HEK293 (cell line): ENCODE measurements at regions not wholly inside any gene's neighbourhood (a gene's known extent, or its start where the extent isn't known, plus 50 kb on each side); places are given as distances from the start of the nearest gene placed in this dataset.

Source experiments
- CTCF ChIA-PET: fragments of 350-600 bp; formaldehyde crosslinking; extraction: SDS; loops from one replicate; lab custom pipeline; 2021; ENCODE audit warnings: antibody characterized with exemption; lab: Yijun Ruan, JAX
- POLR2A ChIA-PET: fragments of 300-600 bp; formaldehyde crosslinking; extraction: SDS; loops from one replicate; lab custom pipeline; 2020; ENCODE audit warnings: antibody characterized with exemption, inconsistent platforms; lab: Yijun Ruan, JAX
- H3K27ac ChIP-seq: fragments of 200-500 bp; sonication (Bioruptor generic); 2 replicates; pipeline ENCODE4 v1.5.1; 2014; ENCODE audit warnings: low read depth, low read length, control low read depth, inconsistent platforms; ENCODE audit errors: extremely low read depth
- H3K36me3 ChIP-seq, 2 experiments: fragments of 200-500 bp in 1 of 2; sonication (Bioruptor generic) in 1 of 2; 1 replicate in 1 of 2; 2 replicates in 1 of 2; pipeline ENCODE4 v1.5.1; 2014 to 2017; ENCODE audit warnings: inconsistent platforms in 2 of 2, low read length in 2 of 2; ENCODE audit not compliant: control insufficient read depth in 2 of 2, insufficient read depth in 1 of 2
- H3K4me1 ChIP-seq: fragments of 200-500 bp; sonication (Bioruptor generic); 2 replicates; pipeline ENCODE4 v1.5.1; 2014; ENCODE audit warnings: mild to moderate bottlenecking, low read length, inconsistent platforms; ENCODE audit not compliant: control insufficient read depth, insufficient read depth
- H3K4me3 ChIP-seq: 2 replicates; pipeline ENCODE4 v1.5.1; 2011; ENCODE audit warnings: low read depth, mild to moderate bottlenecking, control low read depth, low read length, moderate library complexity
- H3K9me3 ChIP-seq: fragments of 200-500 bp; sonication (Bioruptor generic); 2 replicates; pipeline ENCODE4 v1.5.1; 2014; ENCODE audit warnings: low read depth, low read length, inconsistent platforms; ENCODE audit not compliant: control insufficient read depth, insufficient read depth
- HOXA7 ChIP-seq: sonication (generic); formaldehyde crosslinking; IDR thresholded peaks from 2 replicates; pipeline ENCODE4 v1.8.1; 2022; ENCODE audit warnings: missing genetic modification reagents, borderline replicate concordance
- IKZF3 ChIP-seq: fragments of 450-650 bp; IDR thresholded peaks from 2 replicates; pipeline ENCODE4 v1.5.0; 2018; ENCODE audit warnings: missing biosample characterization, mild to moderate bottlenecking, missing genetic modification characterization, moderate library complexity
- INSM2 ChIP-seq: fragments of 450-650 bp; formaldehyde crosslinking; IDR thresholded peaks from 2 replicates; pipeline ENCODE4 v1.5.1; 2016; ENCODE audit warnings: missing biosample characterization, missing genetic modification characterization
- KLF9 ChIP-seq: fragments of 450-650 bp; formaldehyde crosslinking; IDR thresholded peaks from 2 replicates; pipeline ENCODE4 v1.5.1; 2016; ENCODE audit warnings: missing biosample characterization, missing genetic modification characterization, low read depth
- PBX3 ChIP-seq: sonication (generic); formaldehyde crosslinking; IDR thresholded peaks from 2 replicates; pipeline ENCODE4 v1.8.1; 2022; ENCODE audit warnings: mild to moderate bottlenecking, moderate library complexity, missing genetic modification reagents
- PRDM6 ChIP-seq: fragments of 450-650 bp; formaldehyde crosslinking; IDR thresholded peaks from 2 replicates; pipeline ENCODE4 v1.5.1; 2017; ENCODE audit warnings: missing biosample characterization, missing genetic modification characterization
- SALL2 ChIP-seq: fragments of 450-650 bp; formaldehyde crosslinking; IDR thresholded peaks from 2 replicates; pipeline ENCODE4 v1.5.0; 2017; ENCODE audit warnings: missing biosample characterization, mild to moderate bottlenecking, missing genetic modification characterization, borderline replicate concordance
- ZBTB20 ChIP-seq: fragments of 450-650 bp; formaldehyde crosslinking; IDR thresholded peaks from 2 replicates; pipeline ENCODE4 v1.5.1; 2016; ENCODE audit warnings: missing biosample characterization, missing genetic modification characterization
- ZBTB7A ChIP-seq: fragments of 450-650 bp; formaldehyde crosslinking; IDR thresholded peaks from 2 replicates; pipeline ENCODE4 v1.5.1; 2016; ENCODE audit warnings: low read depth, missing biosample characterization, missing genetic modification characterization
- ZEB2 ChIP-seq: fragments of 450-650 bp; formaldehyde crosslinking; IDR thresholded peaks from 2 replicates; pipeline ENCODE4 v1.5.1; 2016; ENCODE audit warnings: missing biosample characterization, missing genetic modification characterization
- ZNF121 ChIP-seq: fragments of 450-650 bp; formaldehyde crosslinking; IDR thresholded peaks from 2 replicates; pipeline ENCODE4 v1.5.1; 2016; ENCODE audit warnings: missing biosample characterization, missing genetic modification characterization
- ZNF138 ChIP-seq: fragments of 450-650 bp; formaldehyde crosslinking; IDR thresholded peaks from 2 replicates; pipeline ENCODE4 v1.5.1; 2016; ENCODE audit warnings: missing biosample characterization, missing genetic modification characterization, borderline replicate concordance
- ZNF157 ChIP-seq: fragments of 450-650 bp; formaldehyde crosslinking; IDR thresholded peaks from 2 replicates; pipeline ENCODE4 v1.5.1; 2016; ENCODE audit warnings: missing biosample characterization, missing genetic modification characterization
- ZNF18 ChIP-seq: fragments of 450-650 bp; formaldehyde crosslinking; IDR thresholded peaks from 2 replicates; pipeline ENCODE4 v1.5.1; 2016; ENCODE audit warnings: missing biosample characterization, missing genetic modification characterization
- ZNF184 ChIP-seq: fragments of 450-650 bp; IDR thresholded peaks from 2 replicates; pipeline ENCODE4 v1.5.1; 2018; ENCODE audit warnings: missing biosample characterization, mild to moderate bottlenecking, missing genetic modification characterization
- ZNF391 ChIP-seq: fragments of 450-650 bp; formaldehyde crosslinking; IDR thresholded peaks from 2 replicates; pipeline ENCODE4 v1.5.1; 2016; ENCODE audit warnings: low read depth, missing biosample characterization, missing genetic modification characterization, borderline replicate concordance
- ZNF548 ChIP-seq: fragments of 450-650 bp; formaldehyde crosslinking; IDR thresholded peaks from 2 replicates; pipeline ENCODE4 v1.5.1; 2016; ENCODE audit warnings: missing biosample characterization, missing genetic modification characterization
- ZNF677 ChIP-seq: fragments of 450-650 bp; IDR thresholded peaks from 2 replicates; pipeline ENCODE4 v1.5.0; 2018; ENCODE audit warnings: missing biosample characterization, mild to moderate bottlenecking, missing genetic modification characterization, moderate library complexity
- ZNF701 ChIP-seq: fragments of 450-650 bp; formaldehyde crosslinking; IDR thresholded peaks from 2 replicates; pipeline ENCODE4 v1.5.1; 2016; ENCODE audit warnings: missing biosample characterization, missing genetic modification characterization
- ZNF768 ChIP-seq: fragments of 450-650 bp; formaldehyde crosslinking; IDR thresholded peaks from 2 replicates; pipeline ENCODE4 v1.5.1; 2018; ENCODE audit warnings: missing biosample characterization, mild to moderate bottlenecking, missing genetic modification characterization
- ZNF785 ChIP-seq: fragments of 450-650 bp; formaldehyde crosslinking; IDR thresholded peaks from 2 replicates; pipeline ENCODE4 v1.5.1; 2016; ENCODE audit warnings: missing biosample characterization, missing genetic modification characterization
- TF ChIP-seq, protein P1 (sequence below): fragments of 450-650 bp; formaldehyde crosslinking; IDR thresholded peaks from 2 replicates; pipeline ENCODE4 v1.5.1; 2016; ENCODE audit warnings: missing biosample characterization, missing genetic modification characterization
- TF ChIP-seq, protein P2 (sequence below): fragments of 450-650 bp; formaldehyde crosslinking; IDR thresholded peaks from 2 replicates; pipeline ENCODE4 v1.5.1; 2016; ENCODE audit warnings: missing biosample characterization, missing genetic modification characterization

DNA sequence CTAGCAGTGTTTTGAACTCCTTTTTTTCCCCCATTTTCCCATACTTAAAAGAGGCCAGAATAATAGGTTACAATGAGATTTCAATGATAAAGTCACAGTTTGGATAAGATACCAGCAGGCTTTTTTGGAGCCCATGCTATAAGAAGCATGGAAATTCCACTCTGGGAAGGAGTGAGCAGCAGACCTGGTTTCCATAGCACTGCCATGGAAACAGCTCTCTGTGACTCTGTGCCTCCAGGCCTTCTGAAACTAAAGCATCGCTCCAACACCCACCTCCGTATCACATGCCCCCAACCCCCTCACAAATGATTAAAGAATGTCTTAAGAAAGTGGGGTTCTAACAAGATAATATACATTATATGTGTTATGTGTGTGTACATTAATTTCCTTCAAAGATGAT lies 165.0 kb downstream of the GRIN2B start (continued):
- no peak for TF ChIP-seq PRDM6 (tag by site-specific recombination)
- no peak for TF ChIP-seq ZNF184 (tag by site-specific recombination)
- no peak for TF ChIP-seq ZNF18 (tag by site-specific recombination)
- TF ChIP-seq ZBTB7A (tag by site-specific recombination), result no peak
- TF ChIP-seq ZNF785 (tag by site-specific recombination), result no peak
- no peak for TF ChIP-seq ZEB2 (tag by site-specific recombination)
- TF ChIP-seq SALL2, result no peak
- no peak for TF ChIP-seq ZNF548 (tag by site-specific recombination)
- no peak for TF ChIP-seq KLF9 (tag by site-specific recombination)
- no peak for TF ChIP-seq ZNF121 (tag by site-specific recombination)
- TF ChIP-seq ZNF768 (tag by site-specific recombination), result no peak
- TF ChIP-seq, protein P1, sequence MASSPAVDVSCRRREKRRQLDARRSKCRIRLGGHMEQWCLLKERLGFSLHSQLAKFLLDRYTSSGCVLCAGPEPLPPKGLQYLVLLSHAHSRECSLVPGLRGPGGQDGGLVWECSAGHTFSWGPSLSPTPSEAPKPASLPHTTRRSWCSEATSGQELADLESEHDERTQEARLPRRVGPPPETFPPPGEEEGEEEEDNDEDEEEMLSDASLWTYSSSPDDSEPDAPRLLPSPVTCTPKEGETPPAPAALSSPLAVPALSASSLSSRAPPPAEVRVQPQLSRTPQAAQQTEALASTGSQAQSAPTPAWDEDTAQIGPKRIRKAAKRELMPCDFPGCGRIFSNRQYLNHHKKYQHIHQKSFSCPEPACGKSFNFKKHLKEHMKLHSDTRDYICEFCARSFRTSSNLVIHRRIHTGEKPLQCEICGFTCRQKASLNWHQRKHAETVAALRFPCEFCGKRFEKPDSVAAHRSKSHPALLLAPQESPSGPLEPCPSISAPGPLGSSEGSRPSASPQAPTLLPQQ (tag by site-specific recombination), result no peak
- no peak for TF ChIP-seq ZNF677 (tag by site-specific recombination)
- no peak for TF ChIP-seq INSM2 (tag by site-specific recombination)

GRCh38 chr12:13812168-13812567 lies 169.2 kb downstream of the GRIN2B start:
- CTCF ChIA-PET, result no interaction called here
- no peaks in the 10 kb centered on the region for H3K36me3 ChIP-seq
- H3K9me3 ChIP-seq, result no peaks in the 10 kb centered on the region
- no peak overlapping the region for H3K4me3 ChIP-seq
- H3K4me1 ChIP-seq, result no peaks in the 10 kb centered on the region
- TF ChIP-seq ZBTB20 (tag by site-specific recombination) (no peak), ZNF701 (tag by site-specific recombination) (no peak), PBX3 (CRISPR knock-in tag) (no peak), ZNF138 (tag by site-specific recombination) (no peak), ZNF184 (tag by site-specific recombination) (no peak), ZNF157 (tag by site-specific recombination) (no peak), HOXA7 (no peak), PRDM6 (tag by site-specific recombination) (no peak), IKZF3 (tag by site-specific recombination) (no peak), ZNF391 (tag by site-specific recombination) (no peak)
- TF ChIP-seq, protein P2, sequence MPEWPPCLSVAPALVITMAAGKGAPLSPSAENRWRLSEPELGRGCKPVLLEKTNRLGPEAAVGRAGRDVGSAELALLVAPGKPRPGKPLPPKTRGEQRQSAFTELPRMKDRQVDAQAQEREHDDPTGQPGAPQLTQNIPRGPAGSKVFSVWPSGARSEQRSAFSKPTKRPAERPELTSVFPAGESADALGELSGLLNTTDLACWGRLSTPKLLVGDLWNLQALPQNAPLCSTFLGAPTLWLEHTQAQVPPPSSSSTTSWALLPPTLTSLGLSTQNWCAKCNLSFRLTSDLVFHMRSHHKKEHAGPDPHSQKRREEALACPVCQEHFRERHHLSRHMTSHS (tag by site-specific recombination), result no peak
- H3K27ac ChIP-seq, result no peak overlapping the region
- POLR2A ChIA-PET, result no interaction called here
